Subcutaneous abdominal adipose tissue (tissue), 5 donors: ENCODE measurements at regions not wholly inside any gene's neighbourhood (a gene's known extent, or its start where the extent isn't known, plus 50 kb on each side); places are given as distances from the start of the nearest gene placed in this dataset.

Experiments used
- H3K27ac ChIP-seq: one replicate; pipeline ENCODE4 v1.7.0; 2013; ENCODE audit warnings: low read depth, mild to moderate bottlenecking, inconsistent platforms, low read length, moderate library complexity
- H3K27me3 ChIP-seq, 5 donors: one replicate each; pipeline ENCODE4 v1.7.0; 2013; ENCODE audit warnings: low read length in 5 of 5, inconsistent platforms in 1 of 5; ENCODE audit not compliant: control insufficient read depth in 5 of 5, insufficient read depth in 4 of 5
- H3K36me3 ChIP-seq, 5 donors: one replicate each; pipeline ENCODE4 v1.7.0; 2013; ENCODE audit warnings: low read length in 5 of 5; ENCODE audit not compliant: control insufficient read depth in 5 of 5, insufficient read depth in 5 of 5
- H3K4me1 ChIP-seq, 5 donors: one replicate each; pipeline ENCODE4 v1.7.0; 2013; ENCODE audit warnings: low read length in 5 of 5, mild to moderate bottlenecking in 3 of 5, moderate library complexity in 1 of 5; ENCODE audit not compliant: control insufficient read depth in 5 of 5, insufficient read depth in 5 of 5
- H3K4me3 ChIP-seq, 5 donors: one replicate each; pipeline ENCODE4 v1.7.0; 2013; ENCODE audit warnings: low read length in 5 of 5, low read depth in 1 of 5
- H3K9ac ChIP-seq, 5 donors: one replicate each; pipeline ENCODE4 v1.7.0; 2013; ENCODE audit warnings: low read length in 5 of 5, mild to moderate bottlenecking in 4 of 5, moderate library complexity in 3 of 5
- H3K9me3 ChIP-seq, 5 donors: one replicate each; pipeline ENCODE4 v1.7.0; 2013; ENCODE audit warnings: low read length in 5 of 5; ENCODE audit not compliant: control insufficient read depth in 5 of 5
- donor health status: healthy.
- donor health status: healthy.
- donor health status: healthy.
- donor health status: healthy.
- donor health status: healthy.

- peak overlapping the region in 3 of 5 donors; percentile 13 to 39 (median 39) for H3K4me3 ChIP-seq
- H3K27me3 ChIP-seq, result no peaks in the 10 kb centered on the region
- H3K9me3 ChIP-seq, result no peaks in the 10 kb centered on the region
- H3K27ac ChIP-seq, result peak overlapping the region; percentile 64
- no peaks in the 10 kb centered on the region for H3K36me3 ChIP-seq
- peak overlapping the region in 1 of 5 donors; percentile 52 for H3K9ac ChIP-seq
- H3K4me1 ChIP-seq, result peaks cover 3 to 23% (median 15%) of the 10 kb centered on the region in 5 donors
These were observed 267.2 kb downstream of the PARN start for GRCh38 chr16:14362774-14363371.

GRCh38 chr16:14360326-14361037 is 269.6 kb downstream of the PARN start:
- H3K27me3 ChIP-seq, result no peaks in the 10 kb centered on the region
- no peaks in the 10 kb centered on the region for H3K36me3 ChIP-seq
- no peak overlapping the region for H3K4me3 ChIP-seq
- H3K4me1 ChIP-seq, result peaks cover 3 to 25% (median 15%) of the 10 kb centered on the region in 5 donors
- no peak overlapping the region for H3K27ac ChIP-seq
- no peaks in the 10 kb centered on the region for H3K9me3 ChIP-seq
- H3K9ac ChIP-seq, result no peak overlapping the region

- H3K27ac ChIP-seq, result no peak overlapping the region
- peaks cover 2 to 20% (median 11%) of the 10 kb centered on the region in 5 donors for H3K4me1 ChIP-seq
- no peaks in the 10 kb centered on the region for H3K36me3 ChIP-seq
- no peak overlapping the region for H3K4me3 ChIP-seq
- H3K9ac ChIP-seq, result no peak overlapping the region
- no peaks in the 10 kb centered on the region for H3K27me3 ChIP-seq
- no peaks in the 10 kb centered on the region for H3K9me3 ChIP-seq
These were observed 271.3 kb downstream of the PARN start for GRCh38 chr16:14358697-14359305.

- Histone ChIP-seq H3K9me3 (no peaks in the 10 kb centered on the region), H3K27me3 (no peaks in the 10 kb centered on the region), H3K9ac (no peak overlapping the region), H3K4me3 (no peak overlapping the region), H3K4me1 (peaks cover 2 to 9% (median 7%) of the 10 kb centered on the region in 5 donors), H3K27ac (no peak overlapping the region), H3K36me3 (no peaks in the 10 kb centered on the region)
These were observed 272.7 kb downstream of the PARN start for GRCh38 chr16:14357328-14357727.

GRCh38 chr16:14356064-14356463 is 274.0 kb downstream of the PARN start:
- Histone ChIP-seq H3K9ac (no peak overlapping the region), H3K4me3 (no peak overlapping the region), H3K36me3 (no peaks in the 10 kb centered on the region), H3K27ac (no peak overlapping the region), H3K4me1 (peaks cover 2 to 9% (median 7%) of the 10 kb centered on the region in 5 donors), H3K9me3 (no peaks in the 10 kb centered on the region), H3K27me3 (no peaks in the 10 kb centered on the region)

- H3K27me3 ChIP-seq, result no peaks in the 10 kb centered on the region
- no peak overlapping the region for H3K27ac ChIP-seq
- H3K9me3 ChIP-seq, result no peaks in the 10 kb centered on the region
- no peaks in the 10 kb centered on the region for H3K36me3 ChIP-seq
- no peak overlapping the region for H3K9ac ChIP-seq
- peaks cover 2 to 17% (median 7%) of the 10 kb centered on the region in 5 donors for H3K4me1 ChIP-seq
- H3K4me3 ChIP-seq, result peak overlapping the region in 4 of 5 donors; percentile 7 to 53 (median 42)
These were observed 275.3 kb downstream of the PARN start for GRCh38 chr16:14354561-14355351.

- H3K9ac ChIP-seq, result no peak overlapping the region
- no peaks in the 10 kb centered on the region for H3K9me3 ChIP-seq
- peaks cover 2 to 17% (median 7%) of the 10 kb centered on the region in 5 donors for H3K4me1 ChIP-seq
- H3K36me3 ChIP-seq, result no peaks in the 10 kb centered on the region
- H3K27me3 ChIP-seq, result no peaks in the 10 kb centered on the region
- H3K4me3 ChIP-seq, result no peak overlapping the region
- H3K27ac ChIP-seq, result no peak overlapping the region
These were observed 276.7 kb downstream of the PARN start for GRCh38 chr16:14353340-14353739.

- H3K36me3 ChIP-seq, result no peaks in the 10 kb centered on the region
- H3K27me3 ChIP-seq, result no peaks in the 10 kb centered on the region
- H3K4me1 ChIP-seq, result peaks cover 2 to 17% (median 7%) of the 10 kb centered on the region in 5 donors
- no peak overlapping the region for H3K9ac ChIP-seq
- H3K9me3 ChIP-seq, result peaks cover 0 to under 1% (median 0%) of the 10 kb centered on the region in 5 donors
- H3K27ac ChIP-seq, result no peak overlapping the region
- no peak overlapping the region for H3K4me3 ChIP-seq
These were observed 278.4 kb downstream of the PARN start for GRCh38 chr16:14351647-14352046.

- no peak overlapping the region for H3K9ac ChIP-seq
- H3K36me3 ChIP-seq, result no peaks in the 10 kb centered on the region
- no peak overlapping the region for H3K27ac ChIP-seq
- H3K27me3 ChIP-seq, result no peaks in the 10 kb centered on the region
- peaks cover 2 to 16% (median 8%) of the 10 kb centered on the region in 5 donors for H3K4me1 ChIP-seq
- H3K9me3 ChIP-seq, result peaks cover 0 to 9% (median 0%) of the 10 kb centered on the region in 5 donors
- no peak overlapping the region for H3K4me3 ChIP-seq
These were observed 279.4 kb downstream of the PARN start for GRCh38 chr16:14350626-14351025.
